ENCODE measurements at regions not wholly inside any gene's neighbourhood (a gene's known extent, or its start where the extent isn't known, plus 50 kb on each side); places are given as distances from the start of the nearest gene placed in this dataset.

GRCh38 chr13:62799931-62800436, 1384.3 kb upstream of the PCDH20 start:
- no peak for TF ChIP-seq CTCF (IDR thresholded peaks at IDR 0.05)
- TF ChIP-seq POLR2A (IDR thresholded peaks at IDR 0.05), result no peak
